ENCODE measurements at regions not wholly inside any gene's neighbourhood (a gene's known extent, or its start where the extent isn't known, plus 50 kb on each side); places are given as distances from the start of the nearest gene placed in this dataset.

- Histone ChIP-seq H3K9me1 (replicated peaks; ENCODE audit: control insufficient read depth, extremely low read depth, insufficient read depth, low read length) (no peaks in the 10 kb centered on the region), H3K27ac (ENCODE audit: insufficient read depth, low read depth, low read length) (no peak overlapping the region), H3K27me3 (ENCODE audit: control insufficient read depth in 2 of 2, insufficient read depth in 2 of 2, low read length in 2 of 2) (no peaks in the 10 kb centered on the region), H3K4me3 (replicated peaks in 1 of 3; ENCODE audit: insufficient read depth in 1 of 3, low read depth in 1 of 3, low read length in 3 of 3) (no peak overlapping the region), H3K79me2 (ENCODE audit: control insufficient read depth, insufficient read depth, low read length) (no peaks in the 10 kb centered on the region), H3K4me2 (ENCODE audit: insufficient read depth, low read length) (no peak overlapping the region), H3K36me3 (ENCODE audit: control insufficient read depth in 2 of 2, extremely low read depth in 1 of 2, insufficient read depth in 2 of 2, low read length in 2 of 2) (no peaks in the 10 kb centered on the region), H3K4me1 (ENCODE audit: control insufficient read depth, extremely low read depth, insufficient read depth, low read length) (peaks cover 17% of the 10 kb centered on the region), H4K20me1 (replicated peaks; ENCODE audit: control insufficient read depth, extremely low read depth, insufficient read depth, low read length) (no peaks in the 10 kb centered on the region), H2AFZ (ENCODE audit: low read depth, low read length) (no peak overlapping the region), H3K9ac (replicated peaks; ENCODE audit: extremely low read depth, insufficient read depth, low read length) (no peak overlapping the region), H3K9me3 (replicated peaks; ENCODE audit: control insufficient read depth, insufficient read depth, low read length) (no peaks in the 10 kb centered on the region)
- no TSS peak for BruUV-seq (replicated peaks)
- intact Hi-C loops (cut with micrococcal nuclease), result no loop called here
- POLR2A ChIA-PET, result no interaction called here
- CTCF ChIA-PET, result interaction anchor here (1.3 to 1.8 kb wide), 2 partner anchors 18 to 23 kb away, joined by 4 read pairs; no protein-coding TSS in a partner anchor
- TF ChIP-seq GATA2 (IDR thresholded peaks at IDR 0.05; ENCODE audit: insufficient read depth, insufficient read length, low read depth, low read length) (no peak), POLR2AphosphoS5 (IDR thresholded peaks at IDR 0.05; ENCODE audit: insufficient read depth, low read depth, low read length) (no peak), JUN (IDR thresholded peaks at IDR 0.05; ENCODE audit: borderline replicate concordance, insufficient read depth, insufficient read length, low read depth) (no peak), FOS (IDR thresholded peaks at IDR 0.05; ENCODE audit: borderline replicate concordance, insufficient read depth, low read length) (no peak), CTCF (IDR thresholded peaks at IDR 0.05; ENCODE audit: extremely low read depth in 1 of 2, insufficient read depth in 1 of 2, low read depth in 1 of 2, low read length in 2 of 2) (no peak), EZH2 (IDR thresholded peaks at IDR 0.05; ENCODE audit: borderline replicate concordance, low read depth, low read length, severe bottlenecking) (no peak), MYC (IDR thresholded peaks at IDR 0.05; ENCODE audit: low read depth, low read length) (no peak), POLR2A (IDR thresholded peaks at IDR 0.05; ENCODE audit: low read depth, low read length) (no peak)
- TF ChIP-seq, protein P1, sequence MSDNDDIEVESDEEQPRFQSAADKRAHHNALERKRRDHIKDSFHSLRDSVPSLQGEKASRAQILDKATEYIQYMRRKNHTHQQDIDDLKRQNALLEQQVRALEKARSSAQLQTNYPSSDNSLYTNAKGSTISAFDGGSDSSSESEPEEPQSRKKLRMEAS (IDR thresholded peaks at IDR 0.05; ENCODE audit: insufficient read depth, insufficient read length), result no peak
- FAIRE-seq, result no peak
- no peak for DNase-seq (ENCODE audit: low read depth, low spot score)
- dilution Hi-C loops (cut with MboI; ENCODE audit: extremely low pct_ligation_motif_present, low sequenced_read_pairs), result no loop called here
Measured at GRCh38 chr2:12968399-12968798, 251.7 kb downstream of the TRIB2 start.

Measured in endothelial cell of umbilical vein (primary cell).